ENCODE measurements at regions not wholly inside any gene's neighbourhood (a gene's known extent, or its start where the extent isn't known, plus 50 kb on each side); places are given as distances from the start of the nearest gene placed in this dataset.

GRCh38 chr6:21692721-21693120, 99.2 kb downstream of the SOX4 start:
- TF ChIP-seq CTCF (IDR thresholded peaks at IDR 0.05; ENCODE audit: low read length), result no peak
- no peak for TF ChIP-seq EZH2 (optimal IDR thresholded peaks at IDR 0.05; ENCODE audit: low read depth, low read length)

All from MM.1S (cell line).